Peyer's patch (tissue), 4 donors: ENCODE measurements at regions not wholly inside any gene's neighbourhood (a gene's known extent, or its start where the extent isn't known, plus 50 kb on each side); places are given as distances from the start of the nearest gene placed in this dataset.

ENCODE experiments used
- CTCF ChIP-seq, 6 experiments: fragments of 450-650 bp in 4 of 6; fragments of 200-600 bp in 2 of 6; sonication (generic) in 1 of 6; IDR thresholded peaks; one replicate each; pipeline ENCODE4 v1.5.1; 2017 to 2019; ENCODE audit warnings: antibody characterized with exemption in 6 of 6, mild to moderate bottlenecking in 3 of 6, moderate library complexity in 1 of 6
- POLR2A ChIP-seq, 2 donors: fragments of 450-650 bp; IDR thresholded peaks; one replicate each; pipeline ENCODE4 v1.5.1; 2017; ENCODE audit warnings: antibody characterized with exemption in 2 of 2, mild to moderate bottlenecking in 2 of 2, moderate library complexity in 2 of 2

DNA sequence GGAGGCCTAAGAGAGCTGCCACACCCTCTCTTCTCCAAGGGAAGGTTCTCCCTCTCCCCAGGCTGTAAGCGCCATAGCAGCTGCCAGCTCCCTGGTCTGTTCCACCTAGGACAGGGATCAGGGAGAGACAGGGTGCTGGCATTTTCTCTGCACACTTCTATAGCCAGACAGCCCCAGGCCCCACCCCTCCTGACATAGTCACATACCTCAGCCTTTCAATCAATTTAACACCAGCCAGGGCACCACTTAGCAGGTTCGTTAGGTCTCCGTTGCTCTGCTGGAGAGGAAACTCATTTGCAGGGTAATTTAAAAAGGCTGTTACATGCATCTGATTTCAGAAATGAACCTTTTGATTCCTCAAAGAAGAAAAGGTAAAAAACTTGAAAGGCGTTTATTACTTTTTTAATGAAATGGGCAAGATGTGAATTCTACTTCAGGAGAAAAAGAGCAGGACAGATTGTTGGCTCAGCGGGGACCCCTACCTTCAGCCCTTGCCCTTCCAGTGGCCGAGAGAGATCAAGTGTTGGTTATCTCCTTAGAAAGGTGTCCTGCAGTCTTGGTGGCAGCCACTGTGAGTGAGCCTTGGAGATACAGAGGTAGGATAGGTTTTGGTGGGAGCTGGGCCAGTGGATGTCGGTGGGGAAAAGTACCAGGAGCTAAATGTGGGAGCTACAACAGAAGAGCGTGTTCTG is 180.5 kb upstream of the GALNT17 start:
- TF ChIP-seq POLR2A (IDR thresholded peaks at IDR 0.05), result no peak
- no peak for TF ChIP-seq CTCF (IDR thresholded peaks at IDR 0.05)
